Heart left ventricle (tissue), 13 donors: ENCODE measurements at regions not wholly inside any gene's neighbourhood (a gene's known extent, or its start where the extent isn't known, plus 50 kb on each side); places are given as distances from the start of the nearest gene placed in this dataset.

Experiments
- POLR2A ChIP-seq, 2 donors: fragments of 450-650 bp; IDR thresholded peaks; one replicate each; pipeline ENCODE4 v1.6.1; 2017; ENCODE audit warnings: antibody characterized with exemption in 2 of 2, mild to moderate bottlenecking in 2 of 2, moderate library complexity in 2 of 2
- TF ChIP-seq, protein P1 (sequence below), 12 donors: fragments of 200-600 bp; sonication (generic) in 4 of 12; IDR thresholded peaks; one replicate each; pipeline versions ENCODE4 v1.5.0 to v1.8.0; 2018 to 2022; ENCODE audit warnings: antibody characterized with exemption in 12 of 12, mild to moderate bottlenecking in 5 of 12
- donor health status: ischemic (EF 13 %, LVEDD 7.1; RV severe dilation, severe dysfunction).
- donor health status: DM: no; HTN: yes; CAD: no.
- donor health status: DM: no; HTN: no; CAD: no.
- donor health status: ischemic (EF 25% LVEDD 6.9; RV normal size, moderate dysfunction).
- donor health status: ischemic (EF 25% LVEDD 5.7; RV mildly dilated, moderate dysfunction).
- donor health status: ischemic (EF 35%, LVEDD 5.7; RV mildly dilated, moderate dysfunction).
- donor health status: nonischemic (EF 11% LVEDD 7.7; RV severe dilation, severe dysfunction).
- donor health status: DM: yes; HTN: yes; CAD: no.
- donor health status: PGD.
- donor health status: ischemic (EF 29% LVEDD 5.4; RV normal size, mild dysfunction).
- donor health status: nonischemic (EF 23%, LVEDD 6.1; RV moderate dilation, normal function).

GRCh38 chr5:159658266-159658925 lies 257.9 kb upstream of the ADRA1B start:
- no peak for TF ChIP-seq POLR2A (IDR thresholded peaks at IDR 0.05)
- TF ChIP-seq, protein P1, sequence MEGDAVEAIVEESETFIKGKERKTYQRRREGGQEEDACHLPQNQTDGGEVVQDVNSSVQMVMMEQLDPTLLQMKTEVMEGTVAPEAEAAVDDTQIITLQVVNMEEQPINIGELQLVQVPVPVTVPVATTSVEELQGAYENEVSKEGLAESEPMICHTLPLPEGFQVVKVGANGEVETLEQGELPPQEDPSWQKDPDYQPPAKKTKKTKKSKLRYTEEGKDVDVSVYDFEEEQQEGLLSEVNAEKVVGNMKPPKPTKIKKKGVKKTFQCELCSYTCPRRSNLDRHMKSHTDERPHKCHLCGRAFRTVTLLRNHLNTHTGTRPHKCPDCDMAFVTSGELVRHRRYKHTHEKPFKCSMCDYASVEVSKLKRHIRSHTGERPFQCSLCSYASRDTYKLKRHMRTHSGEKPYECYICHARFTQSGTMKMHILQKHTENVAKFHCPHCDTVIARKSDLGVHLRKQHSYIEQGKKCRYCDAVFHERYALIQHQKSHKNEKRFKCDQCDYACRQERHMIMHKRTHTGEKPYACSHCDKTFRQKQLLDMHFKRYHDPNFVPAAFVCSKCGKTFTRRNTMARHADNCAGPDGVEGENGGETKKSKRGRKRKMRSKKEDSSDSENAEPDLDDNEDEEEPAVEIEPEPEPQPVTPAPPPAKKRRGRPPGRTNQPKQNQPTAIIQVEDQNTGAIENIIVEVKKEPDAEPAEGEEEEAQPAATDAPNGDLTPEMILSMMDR (IDR thresholded peaks at IDR 0.05) = no peak
